ENCODE measurements at regions not wholly inside any gene's neighbourhood (a gene's known extent, or its start where the extent isn't known, plus 50 kb on each side); places are given as distances from the start of the nearest gene placed in this dataset.
"Not testable (repeated sequence)": the region's sequence is repeated elsewhere in the genome, so short reads cannot be mapped to it uniquely, and the experiment has no call there.

DNA sequence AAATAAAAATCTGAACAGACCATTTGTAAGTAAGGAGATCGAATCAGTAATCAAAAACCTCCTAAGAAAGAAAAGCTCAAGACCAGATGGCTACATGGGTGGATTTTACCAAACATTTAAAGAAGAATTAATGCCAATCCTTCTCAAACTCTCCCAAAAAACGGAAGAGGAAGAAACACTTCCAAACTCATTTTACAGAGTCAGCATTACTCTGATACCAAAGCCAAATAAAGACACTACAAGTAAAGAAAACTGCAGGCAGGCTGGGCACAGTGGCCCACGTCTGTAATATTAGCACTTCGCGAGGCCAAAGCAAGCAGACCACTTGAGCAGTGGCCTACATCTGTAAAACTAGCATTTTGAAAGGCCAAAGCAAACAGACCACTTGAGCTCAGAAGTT, 159.8 kb downstream of the DPY19L2 start:
- no peak for DNase-seq

DNA sequence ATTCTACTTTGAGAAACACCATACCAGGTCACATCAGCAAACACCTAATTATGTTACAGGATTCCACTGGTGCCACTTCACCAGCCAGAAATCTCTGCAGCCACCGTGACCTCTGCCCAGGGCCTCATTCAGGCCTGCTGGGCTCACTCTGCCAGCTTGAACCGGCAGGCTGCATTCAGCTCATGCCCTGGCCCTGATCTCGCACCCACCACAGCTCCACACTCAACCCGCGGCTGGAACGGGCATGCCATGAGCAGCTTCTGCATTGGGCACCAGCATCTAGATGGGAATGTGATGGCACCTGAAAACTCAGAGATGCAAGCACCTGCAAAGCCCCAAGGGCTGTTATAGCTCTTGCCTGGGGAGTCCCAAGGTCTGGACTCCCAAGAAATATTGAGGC, 168.7 kb downstream of the DPY19L2 start:
- no peak for DNase-seq

DNA sequence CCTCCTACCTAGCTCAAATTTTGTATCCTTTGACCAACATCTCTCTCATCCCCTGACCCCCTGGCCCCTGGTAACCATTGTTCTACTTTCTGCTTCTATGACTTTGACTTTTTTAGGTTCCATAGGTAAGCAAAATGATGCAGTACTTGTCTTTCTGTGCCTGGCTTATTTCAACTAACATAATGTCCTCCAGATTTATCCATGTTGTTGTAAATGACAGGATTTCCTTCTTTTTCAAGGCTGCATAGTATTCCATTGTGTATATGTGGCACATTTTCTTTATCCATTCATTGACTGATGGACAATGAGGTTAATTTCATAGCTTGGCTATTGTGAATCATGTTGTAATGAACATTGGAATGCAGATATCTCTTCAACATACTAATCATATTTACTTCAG, 170.1 kb downstream of the DPY19L2 start:
- no peak for DNase-seq

DNA sequence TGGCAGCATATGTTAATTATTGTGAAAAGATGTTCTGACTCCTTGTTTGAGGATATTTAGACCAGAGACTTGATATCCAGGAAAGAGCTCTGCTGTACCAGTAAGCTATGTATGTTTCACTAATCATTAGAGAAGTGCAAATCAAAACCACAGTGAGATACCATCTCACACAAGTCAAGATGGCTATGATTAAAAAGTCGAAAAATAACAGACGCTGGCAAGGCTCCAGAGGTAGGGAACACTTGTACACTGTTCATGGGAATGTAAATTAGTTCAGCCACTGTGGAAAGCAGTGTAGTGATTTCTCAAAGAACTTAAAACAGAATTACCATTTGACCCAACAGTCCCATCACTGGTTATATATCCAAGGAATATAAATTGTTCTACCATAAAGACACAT, 171.6 kb downstream of the DPY19L2 start:
- no peak for DNase-seq

DNA sequence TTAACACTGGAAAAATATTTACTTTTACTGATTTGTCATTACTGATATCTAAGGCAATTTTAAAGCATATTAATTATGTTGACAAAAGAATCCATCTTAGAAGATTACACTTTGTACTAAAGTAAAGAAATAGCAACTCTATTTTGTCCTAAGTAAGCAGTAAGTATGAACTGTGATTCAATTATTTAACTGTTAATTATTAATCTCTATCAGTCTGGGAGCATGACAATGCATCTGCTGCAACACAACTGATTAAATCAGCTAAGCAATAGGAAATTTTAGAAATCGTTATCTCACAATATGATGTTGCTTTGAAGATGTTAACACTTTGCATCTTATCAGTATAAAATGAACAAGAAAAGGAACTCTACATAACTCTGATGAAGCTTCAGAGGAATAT, 172.3 kb downstream of the DPY19L2 start:
- DNase-seq, result no peak

DNA sequence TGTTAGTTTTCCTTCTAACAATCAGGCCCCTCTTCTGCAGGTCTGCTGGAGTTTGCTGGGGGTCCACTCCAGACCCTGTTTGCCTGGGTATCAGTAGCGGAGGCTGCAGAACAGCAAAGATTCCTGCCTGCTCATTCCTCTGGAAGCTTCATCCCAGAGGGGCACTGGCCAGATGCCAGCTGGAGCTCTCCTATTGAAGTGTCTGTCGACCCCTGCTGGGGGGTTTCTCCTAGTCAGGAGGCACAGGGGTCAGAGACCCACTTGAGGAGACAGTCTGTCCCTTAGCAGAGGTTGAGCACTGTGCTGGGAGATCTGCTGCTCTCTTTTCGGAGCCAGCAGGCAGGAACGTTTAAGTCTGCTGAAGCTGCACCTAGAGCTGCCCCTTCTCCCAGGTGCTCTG, 174.9 kb downstream of the DPY19L2 start:
- not testable (repeated sequence) for DNase-seq

DNA sequence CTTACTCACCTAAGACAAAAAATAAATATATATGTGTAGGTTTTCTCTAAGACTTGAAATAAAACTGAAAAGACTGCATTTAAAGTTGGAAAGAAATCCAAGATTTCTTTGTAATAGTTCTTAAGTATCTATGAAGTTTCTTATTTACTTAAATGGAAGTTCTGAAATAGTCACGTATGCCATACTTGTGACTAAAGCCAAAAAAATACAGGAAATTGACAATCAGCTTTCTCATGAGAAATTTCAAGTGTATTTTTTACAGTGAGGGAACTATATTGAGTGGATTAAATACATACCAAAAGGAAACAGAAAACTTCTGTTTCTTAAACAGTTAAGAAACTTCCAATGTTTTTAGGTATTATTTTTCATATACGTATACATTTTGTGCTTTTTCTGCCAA, 188.1 kb downstream of the DPY19L2 start:
- DNase-seq, result no peak

DNA sequence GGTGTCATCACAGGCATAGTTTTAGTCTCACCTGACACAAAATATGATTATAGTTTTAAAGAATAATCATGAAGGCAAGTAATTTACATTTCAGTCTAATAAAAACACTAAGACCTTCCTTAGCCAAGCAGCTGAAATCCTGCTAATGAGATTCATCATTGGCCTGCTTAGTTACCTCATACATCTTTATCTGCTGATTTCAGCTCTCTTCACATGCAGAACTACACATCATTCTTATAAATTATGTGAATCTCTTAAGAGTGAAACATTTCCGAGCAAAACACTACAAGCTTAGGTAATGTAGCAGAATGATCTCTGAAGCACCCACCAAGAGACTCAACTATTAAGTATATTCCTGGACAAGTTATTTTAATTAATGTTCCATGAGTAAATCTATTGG, 198.1 kb downstream of the DPY19L2 start:
- DNase-seq, result no peak

DNA sequence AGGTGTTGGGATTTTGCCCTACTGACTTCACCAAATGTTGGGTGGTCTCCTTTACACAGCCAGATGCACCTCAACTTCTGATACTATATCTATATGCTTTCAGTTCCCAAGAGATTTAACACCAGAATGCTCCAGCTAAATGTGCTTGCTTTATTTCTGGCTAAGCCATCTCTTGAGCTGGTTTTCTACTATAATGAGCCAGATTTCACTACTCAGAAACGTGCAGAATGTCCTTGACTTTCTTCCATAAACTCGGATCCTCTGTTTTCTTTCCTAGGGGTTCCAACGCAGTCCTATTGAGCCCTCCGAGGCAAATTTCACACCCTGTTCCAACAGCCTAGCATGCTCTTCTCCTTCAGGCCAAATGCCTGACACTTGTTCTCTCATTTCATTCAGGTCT, 200.3 kb downstream of the DPY19L2 start:
- no peak for DNase-seq

DNA sequence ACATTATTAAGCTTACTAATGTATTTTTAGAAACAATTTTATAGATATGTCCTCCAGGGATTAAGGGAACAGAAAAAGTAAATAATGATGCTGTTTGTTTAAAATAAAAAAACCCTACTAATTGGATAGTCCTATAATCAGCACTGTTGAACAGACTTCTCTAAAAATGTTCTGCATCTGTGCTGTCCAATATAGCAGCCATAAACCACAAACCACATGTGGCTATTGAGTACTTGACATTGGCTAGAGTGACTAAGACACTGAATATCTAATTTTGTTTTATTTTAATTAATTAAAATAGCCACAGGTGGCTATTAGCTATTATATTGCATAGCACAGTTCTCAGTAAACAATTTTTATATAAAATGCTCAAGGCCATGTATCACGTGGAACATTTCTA, 210.4 kb downstream of the DPY19L2 start:
- DNase-seq, result no peak

DNA sequence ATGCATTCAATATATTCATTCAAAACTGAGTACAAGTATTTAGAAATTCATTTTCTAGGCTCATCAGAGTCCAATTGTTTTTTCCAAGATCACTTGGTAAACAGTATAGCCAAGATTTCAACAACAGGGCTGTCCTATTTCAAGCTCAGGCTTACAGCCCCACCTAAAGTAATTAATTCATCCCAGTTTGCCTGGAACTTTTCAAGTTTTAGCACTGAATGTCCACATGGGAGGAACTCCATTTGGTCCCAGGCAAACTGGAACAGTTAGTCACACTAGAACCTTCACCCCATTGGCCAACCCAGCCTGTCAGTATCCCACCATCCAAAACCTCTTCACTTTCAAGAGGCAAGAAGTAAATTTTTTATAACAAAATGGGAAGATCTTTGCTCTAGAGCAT, 210.9 kb downstream of the DPY19L2 start:
- no peak for DNase-seq

DNA sequence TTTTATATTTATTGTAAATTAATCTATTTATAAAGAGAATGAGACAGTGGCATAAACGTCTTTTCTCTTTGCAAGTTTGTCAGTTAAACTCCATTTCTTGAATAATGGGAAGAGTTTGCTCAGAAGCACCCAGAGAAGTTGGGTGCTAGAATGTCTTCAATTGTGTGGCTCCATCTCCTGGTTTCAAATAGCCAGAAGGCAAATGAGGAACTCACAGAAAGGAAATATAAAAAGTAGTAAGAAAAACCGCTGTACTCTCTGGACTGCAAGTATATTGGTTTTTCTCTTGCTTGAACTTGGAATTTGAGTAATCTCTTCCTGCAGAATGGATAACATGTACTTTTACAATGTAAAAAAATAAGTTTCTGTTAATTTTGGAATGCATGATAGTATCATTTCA, 217.5 kb downstream of the DPY19L2 start:
- DNase-seq, result no peak

DNA sequence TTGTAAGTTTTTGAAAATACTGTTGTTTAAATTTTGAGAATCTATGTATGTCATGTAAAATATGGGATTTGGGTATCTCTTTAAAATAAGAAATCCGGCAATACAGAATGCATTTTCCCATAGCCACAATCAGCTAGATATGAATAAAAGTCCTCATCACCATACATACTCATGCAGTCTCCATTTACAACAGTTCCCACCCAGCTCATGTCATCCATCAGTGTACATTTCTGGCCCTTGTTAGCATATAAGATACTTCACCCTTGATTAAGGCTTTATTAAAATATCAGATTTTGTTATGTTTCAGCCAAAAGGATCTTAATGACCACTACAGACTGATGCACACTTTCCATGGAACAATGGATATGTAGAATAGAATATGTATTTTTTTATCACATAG, 218.0 kb downstream of the DPY19L2 start:
- no peak for DNase-seq

DNA sequence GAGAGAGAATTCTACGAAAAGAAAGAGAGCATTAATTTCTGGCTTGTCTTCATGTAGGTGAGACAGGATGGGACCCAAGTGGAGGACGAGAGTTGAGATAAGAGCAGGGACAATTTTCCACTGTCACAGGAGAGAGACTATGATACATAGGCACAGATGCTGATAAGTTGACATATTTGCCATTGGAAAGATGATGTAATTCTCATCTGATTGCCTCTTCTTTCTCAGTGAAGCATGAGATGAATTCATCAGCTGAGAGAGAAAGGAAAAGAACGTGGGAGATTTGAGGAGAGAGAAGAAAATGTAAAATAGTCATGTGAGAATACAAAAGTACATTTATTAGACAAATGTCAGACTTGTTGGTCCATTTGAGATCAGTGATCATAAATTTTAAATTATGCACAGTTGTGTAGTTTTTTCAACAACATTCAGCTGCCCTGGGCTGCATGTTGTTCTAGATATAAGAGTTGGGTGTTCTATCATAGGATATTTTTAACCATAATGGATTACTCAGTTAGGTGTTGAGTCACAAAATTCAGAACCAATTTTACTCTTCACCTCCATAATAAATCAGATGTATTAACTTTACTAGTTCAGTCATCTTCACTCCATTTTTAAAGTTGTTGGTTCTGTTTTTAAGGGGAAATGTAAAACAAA, 222.9 kb downstream of the DPY19L2 start:
- no peak for DNase-seq

DNA sequence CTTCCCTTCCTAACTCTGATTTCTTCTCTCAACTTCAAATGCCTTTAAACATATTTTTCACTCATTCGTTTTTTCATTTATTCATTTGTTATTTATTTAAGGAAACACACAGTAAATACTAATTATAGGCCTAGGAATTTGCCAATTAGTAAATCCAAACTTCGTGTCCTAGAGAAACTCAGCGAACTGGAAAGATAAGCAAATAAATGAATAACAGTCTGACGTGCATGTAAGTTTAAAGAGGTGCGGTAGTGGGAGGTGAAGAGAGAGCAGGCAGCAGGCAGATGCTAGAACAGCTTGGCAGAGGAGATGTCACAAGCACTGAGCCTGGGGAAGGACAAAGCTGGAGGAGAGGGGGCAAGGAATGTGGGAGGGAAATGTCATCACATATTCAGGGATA, 228.2 kb downstream of the DPY19L2 start:
- DNase-seq, result no peak

DNA sequence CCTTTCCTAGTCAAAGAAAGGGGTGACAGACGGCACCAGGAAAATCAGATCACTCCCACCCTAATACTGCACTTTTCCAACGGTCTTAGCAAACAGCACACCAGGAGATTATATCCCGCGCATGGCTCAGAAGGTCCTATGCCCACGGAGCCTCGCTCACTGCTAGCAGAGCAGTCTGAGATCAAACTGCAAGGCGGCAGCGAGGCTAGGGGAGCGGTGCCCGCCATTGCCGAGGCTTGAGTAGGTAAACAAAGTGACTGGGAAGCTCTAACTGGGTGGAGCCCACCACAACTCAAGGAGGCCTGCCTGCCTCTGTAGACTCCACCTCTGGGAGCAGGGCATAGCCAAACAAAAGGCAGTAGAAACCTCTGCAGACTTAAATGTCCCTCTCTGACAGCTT, 233.9 kb downstream of the DPY19L2 start:
- DNase-seq, result not testable (repeated sequence)

DNA sequence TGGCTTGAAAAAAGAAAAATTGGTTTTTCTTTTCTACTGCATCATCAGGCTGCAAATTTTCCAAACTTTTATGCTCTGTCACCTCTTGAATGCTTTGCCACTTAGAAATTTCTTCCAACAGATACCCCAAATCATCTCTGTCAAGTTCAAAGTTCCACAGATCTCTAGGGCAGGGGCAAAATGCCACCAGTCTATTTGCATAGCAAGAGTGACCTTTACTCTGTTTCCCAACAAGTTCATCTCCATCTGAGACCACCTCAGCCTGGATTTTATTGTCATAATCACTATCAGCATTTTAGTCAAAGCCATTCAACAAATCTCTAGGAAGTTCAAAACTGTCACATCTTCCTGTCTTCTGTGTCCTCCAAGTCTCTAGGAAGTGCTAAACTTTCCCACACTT, 240.3 kb downstream of the DPY19L2 start:
- not testable (repeated sequence) for DNase-seq

DNA sequence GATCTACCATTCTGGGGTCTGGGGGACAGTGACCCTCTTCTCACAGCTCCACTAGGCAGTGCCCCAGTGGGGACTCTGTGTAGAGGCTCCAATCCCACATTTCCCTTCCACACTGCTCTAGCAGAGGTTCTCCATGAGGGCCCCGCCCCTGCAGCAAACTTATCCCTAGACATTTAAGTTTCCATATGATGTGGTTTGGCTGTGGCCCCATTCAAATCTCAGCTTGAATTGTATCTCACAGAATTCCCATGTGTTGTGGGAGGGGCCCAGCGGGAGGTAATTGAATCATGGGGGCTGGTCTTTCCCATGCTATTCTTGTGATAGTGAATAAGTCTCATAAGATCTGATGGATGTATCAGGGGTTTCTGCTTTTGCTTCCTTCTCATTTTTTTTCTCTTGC, 241.3 kb downstream of the DPY19L2 start:
- DNase-seq, result not testable (repeated sequence)

DNA sequence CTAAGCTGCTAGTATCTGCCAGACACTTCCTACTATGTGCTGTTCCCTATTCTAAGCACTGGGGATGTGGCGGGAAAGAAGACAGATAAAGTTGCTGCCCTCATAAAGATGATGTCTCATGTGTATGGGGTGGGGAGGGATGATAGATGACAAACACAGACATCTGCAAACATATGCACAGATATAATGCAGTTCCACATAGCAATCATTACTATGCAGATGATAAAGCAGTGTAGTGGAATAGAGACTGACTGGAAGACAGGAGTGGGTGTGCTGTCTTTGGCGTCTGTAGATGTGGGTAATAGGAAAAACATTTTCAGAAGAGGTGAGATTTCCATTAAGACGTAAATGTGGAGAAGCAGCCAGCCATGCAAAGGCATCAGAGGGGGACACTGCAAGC, 243.6 kb downstream of the DPY19L2 start:
- DNase-seq, result no peak

DNA sequence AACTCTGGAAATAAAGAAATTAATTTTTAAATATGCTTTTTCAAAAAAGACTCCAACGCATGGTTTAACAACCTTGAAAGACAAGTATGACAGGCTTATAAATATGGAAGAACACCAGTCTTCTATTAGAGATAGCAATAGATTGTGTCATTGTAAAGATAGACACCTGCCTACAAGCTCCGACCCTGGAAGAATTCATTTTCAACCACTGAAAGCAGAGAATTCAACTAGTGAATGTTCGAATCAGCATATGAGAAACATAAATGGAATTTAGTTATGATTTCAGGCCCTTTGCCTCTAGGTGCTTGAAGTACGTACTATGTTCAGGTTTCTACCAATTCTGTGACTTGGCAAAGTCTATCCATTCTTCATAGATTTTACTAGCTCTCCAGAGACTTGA, 244.5 kb downstream of the DPY19L2 start:
- DNase-seq, result no peak

DNA sequence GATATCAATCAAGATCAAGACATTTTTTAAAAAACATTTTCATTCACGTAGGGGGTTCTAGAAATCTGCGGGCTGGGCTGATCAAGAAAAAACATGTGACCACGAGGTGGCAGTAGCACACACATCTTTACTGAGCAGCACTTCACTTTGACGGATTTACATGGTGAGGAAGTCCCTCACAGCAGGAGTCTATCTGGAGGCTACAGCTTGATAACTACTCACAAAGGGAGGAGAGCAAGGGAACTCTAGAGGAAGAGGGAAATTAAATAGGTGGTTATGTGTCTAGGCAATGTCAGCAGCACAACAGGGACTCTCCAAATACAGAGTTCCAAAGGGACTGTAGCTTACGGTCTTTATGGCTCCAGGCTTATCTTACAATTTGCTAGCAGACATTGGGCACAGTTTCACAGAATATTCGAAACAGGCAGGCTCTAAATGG, 248.1 kb downstream of the DPY19L2 start:
- peak; percentile 37 to 54 for DNase-seq

DNA sequence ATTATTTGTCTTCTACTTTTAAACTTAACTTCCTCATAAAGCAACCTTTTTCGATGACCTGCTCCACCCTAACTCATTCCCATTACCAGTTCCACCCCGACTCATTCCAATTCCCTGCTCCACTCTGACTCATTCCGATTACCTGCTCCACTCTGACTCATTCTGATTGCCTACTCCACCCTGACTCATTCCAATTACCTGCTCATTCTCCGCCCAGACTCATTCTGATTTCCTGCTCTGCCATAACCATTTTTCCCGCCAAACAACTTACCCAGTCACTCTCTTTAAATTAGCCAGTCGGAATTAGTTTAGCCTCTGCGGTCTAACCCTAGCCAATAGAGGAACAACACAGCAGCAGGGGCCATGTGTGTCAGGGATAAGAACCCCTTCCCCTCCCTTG, 249.1 kb downstream of the DPY19L2 start:
- DNase-seq, result no peak

DNA sequence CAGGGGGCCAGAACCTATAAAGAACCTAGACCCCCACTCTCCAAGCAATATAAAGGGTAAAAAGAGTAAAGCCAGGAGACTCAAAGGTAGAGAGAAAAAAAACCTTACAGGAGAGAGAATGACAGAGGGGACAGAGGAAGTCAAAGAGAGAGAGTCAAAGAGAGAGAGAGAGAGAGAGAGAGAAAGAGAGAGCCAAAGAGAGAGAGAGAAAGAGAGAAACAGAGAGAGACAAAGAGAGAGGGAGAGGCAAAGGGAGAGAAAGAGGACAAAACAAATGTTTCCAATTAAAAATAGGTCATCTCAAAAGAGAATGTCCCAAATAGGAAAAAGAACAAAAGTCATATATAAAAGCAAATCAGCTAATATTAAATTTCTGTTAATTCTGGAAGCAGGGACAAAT, 251.5 kb downstream of the DPY19L2 start:
- DNase-seq, result no peak

DNA sequence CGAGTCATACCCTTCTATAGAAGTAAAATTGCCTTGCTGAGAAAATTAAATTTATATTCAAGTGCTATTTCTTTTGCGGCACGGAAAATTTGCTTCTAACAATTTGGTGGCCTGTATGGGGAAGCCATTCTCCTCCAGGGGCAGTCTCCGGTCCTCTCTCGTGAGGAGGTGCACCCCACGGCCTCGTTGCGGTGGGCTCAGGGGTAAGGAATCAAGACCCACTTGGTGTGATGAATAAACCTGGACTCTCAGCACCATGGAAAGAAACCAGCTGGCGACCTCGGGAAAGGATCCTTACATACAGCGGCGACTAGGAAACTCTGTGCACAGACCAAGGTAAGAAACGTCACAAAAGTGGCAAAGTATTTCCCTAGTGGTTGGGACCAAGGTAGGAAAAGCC, 252.9 kb downstream of the DPY19L2 start:
- DNase-seq, result no peak

DNA sequence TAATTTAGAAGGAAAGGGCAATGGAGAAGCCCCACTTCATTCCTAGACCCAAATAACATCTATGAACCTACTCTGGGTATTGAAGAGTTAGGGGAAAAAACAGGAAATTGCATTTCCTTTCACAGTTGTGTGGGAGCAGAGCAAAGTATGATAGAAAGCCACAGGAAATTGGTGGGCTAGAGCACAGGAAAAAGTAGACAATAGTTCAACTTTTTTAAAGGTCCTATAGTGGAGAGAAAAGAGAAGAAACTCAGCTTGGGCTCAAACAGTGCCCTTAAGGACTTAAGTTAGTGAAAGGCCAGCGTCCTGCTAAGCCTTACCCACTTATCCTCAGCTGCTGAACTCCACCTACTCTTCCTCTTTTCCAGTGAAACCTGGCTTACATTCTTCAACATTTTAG, 258.1 kb downstream of the DPY19L2 start:
- DNase-seq, result no peak

DNA sequence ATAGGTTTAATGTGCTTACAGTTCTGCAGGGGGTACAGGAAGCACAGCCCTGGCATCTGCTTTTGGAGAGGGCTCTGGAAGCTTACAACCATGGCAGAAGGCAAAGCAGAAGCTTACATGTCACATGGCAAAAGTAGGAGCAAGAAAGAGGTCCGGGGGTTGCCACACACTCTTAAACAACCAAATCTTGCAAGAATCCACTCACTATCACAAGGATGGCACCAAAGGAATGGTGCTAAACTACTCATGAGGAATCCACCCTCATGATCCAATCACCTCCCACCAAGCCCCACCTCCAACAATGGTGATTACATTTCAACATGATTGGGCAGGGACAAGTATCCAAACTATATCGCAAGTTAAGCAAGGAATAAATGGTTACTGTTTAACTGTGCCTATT, 255.8 kb upstream of the AVPR1A start:
- no peak for DNase-seq
